Daoy (cell line): ENCODE measurements at regions not wholly inside any gene's neighbourhood (a gene's known extent, or its start where the extent isn't known, plus 50 kb on each side); places are given as distances from the start of the nearest gene placed in this dataset.
"Not testable (repeated sequence)": the region's sequence is repeated elsewhere in the genome, so short reads cannot be mapped to it uniquely, and the experiment has no call there.

ENCODE experiments used
- DNase-seq: peaks from one replicate; pipeline ENCODE4 v3.0.0-alpha.2; 2015; ENCODE audit warnings: low read depth

- no peak for DNase-seq
These were observed 160.1 kb downstream of the TBX15 start for GRCh38 chr1:118828038-118828437.

- DNase-seq = no peak
These were observed 160.5 kb downstream of the TBX15 start for GRCh38 chr1:118827636-118828035.

- no peak for DNase-seq
These were observed 160.9 kb downstream of the TBX15 start for GRCh38 chr1:118827207-118827606.

- no peak for DNase-seq
These were observed 161.5 kb downstream of the TBX15 start for GRCh38 chr1:118826669-118827068.

- DNase-seq = no peak
These were observed 162.5 kb downstream of the TBX15 start for GRCh38 chr1:118825619-118826018.

GRCh38 chr1:118821801-118822200 lies 166.3 kb downstream of the TBX15 start:
- DNase-seq = no peak

- DNase-seq = no peak
These were observed 167.3 kb downstream of the TBX15 start for GRCh38 chr1:118820864-118821263.

- peak; percentile 23 for DNase-seq
These were observed 172.2 kb downstream of the TBX15 start for GRCh38 chr1:118815909-118816308.

- no peak for DNase-seq
These were observed 175.6 kb downstream of the TBX15 start for GRCh38 chr1:118812555-118812954.

- no peak for DNase-seq
These were observed 177.0 kb downstream of the TBX15 start for GRCh38 chr1:118811156-118811555.

- DNase-seq = peak; percentile 73
These were observed 178.6 kb downstream of the TBX15 start for GRCh38 chr1:118809586-118809985.

- DNase-seq = not testable (repeated sequence)
These were observed 185.0 kb downstream of the TBX15 start for GRCh38 chr1:118803128-118803527.

GRCh38 chr1:118791094-118791691 lies 196.9 kb downstream of the TBX15 start:
- no peak for DNase-seq

- DNase-seq = peak; percentile 95
These were observed 199.7 kb downstream of the TBX15 start for GRCh38 chr1:118788463-118788862.

- DNase-seq = no peak
These were observed 201.5 kb downstream of the TBX15 start for GRCh38 chr1:118786454-118787155.

- peak; percentile 84 for DNase-seq
These were observed 202.9 kb downstream of the TBX15 start for GRCh38 chr1:118785246-118785645.

GRCh38 chr1:118783095-118783758 lies 204.9 kb downstream of the TBX15 start:
- no peak for DNase-seq

GRCh38 chr1:118773656-118774055 lies 214.5 kb downstream of the TBX15 start:
- DNase-seq = peak; percentile 26

- peak; percentile 12 for DNase-seq
These were observed 220.2 kb downstream of the TBX15 start for GRCh38 chr1:118767971-118768370.

- DNase-seq = no peak
These were observed 234.2 kb downstream of the TBX15 start for GRCh38 chr1:118753976-118754375.

- DNase-seq = no peak
These were observed 237.0 kb downstream of the TBX15 start for GRCh38 chr1:118751166-118751565.

- DNase-seq = no peak
These were observed 243.7 kb downstream of the TBX15 start for GRCh38 chr1:118744420-118744819.

- no peak for DNase-seq
These were observed 248.6 kb downstream of the TBX15 start for GRCh38 chr1:118739501-118739900.
